ENCODE measurements at regions not wholly inside any gene's neighbourhood (a gene's known extent, or its start where the extent isn't known, plus 50 kb on each side); places are given as distances from the start of the nearest gene placed in this dataset.
"Not testable (repeated sequence)": the region's sequence is repeated elsewhere in the genome, so short reads cannot be mapped to it uniquely, and the experiment has no call there.

- no peak overlapping the region for H3K4me3 ChIP-seq (IDR thresholded peaks at IDR 0.05; ENCODE audit: insufficient read depth, low read depth, low read length)
- H3K27me3 ChIP-seq (ENCODE audit: insufficient read depth, low read depth) = no peaks in the 10 kb centered on the region
- H3K36me3 ChIP-seq (ENCODE audit: insufficient read depth) = no peaks in the 10 kb centered on the region
- no peak overlapping the region for H3K4me2 ChIP-seq
- H3K79me2 ChIP-seq (ENCODE audit: insufficient read depth, low read depth) = no peaks in the 10 kb centered on the region
- no peak overlapping the region for H3K27ac ChIP-seq
- no peak overlapping the region for H3K9ac ChIP-seq
- no peaks in the 10 kb centered on the region for H4K20me1 ChIP-seq (ENCODE audit: insufficient read depth)
- no peak overlapping the region for H2AFZ ChIP-seq (ENCODE audit: low read depth)
- H3K4me1 ChIP-seq (ENCODE audit: low read depth, poor library complexity, severe bottlenecking) = no peaks in the 10 kb centered on the region
- TF ChIP-seq CTCF (conservative IDR thresholded peaks at IDR 0.05; ENCODE audit: low read depth, low read length) = no peak
These were observed 138.4 kb upstream of the CDKN3 start for GRCh38 chr14:54258382-54258781.

- H3K9ac ChIP-seq = no peak overlapping the region
- no peaks in the 10 kb centered on the region for H3K27me3 ChIP-seq (ENCODE audit: insufficient read depth, low read depth)
- TF ChIP-seq CTCF (conservative IDR thresholded peaks at IDR 0.05; ENCODE audit: low read depth, low read length) = no peak
- no peak overlapping the region for H3K27ac ChIP-seq
- H4K20me1 ChIP-seq (ENCODE audit: insufficient read depth) = no peaks in the 10 kb centered on the region
- no peak overlapping the region for H3K4me2 ChIP-seq
- H3K79me2 ChIP-seq (ENCODE audit: insufficient read depth, low read depth) = no peaks in the 10 kb centered on the region
- H3K4me1 ChIP-seq (ENCODE audit: low read depth, poor library complexity, severe bottlenecking) = no peaks in the 10 kb centered on the region
- no peaks in the 10 kb centered on the region for H3K36me3 ChIP-seq (ENCODE audit: insufficient read depth)
- H2AFZ ChIP-seq (ENCODE audit: low read depth) = no peak overlapping the region
- no peak overlapping the region for H3K4me3 ChIP-seq (IDR thresholded peaks at IDR 0.05; ENCODE audit: insufficient read depth, low read depth, low read length)
These were observed 137.0 kb upstream of the CDKN3 start for GRCh38 chr14:54259821-54260220.

GRCh38 chr14:54261283-54261682, 135.5 kb upstream of the CDKN3 start:
- Histone ChIP-seq H3K36me3 (ENCODE audit: insufficient read depth) (no peaks in the 10 kb centered on the region), H3K4me3 (IDR thresholded peaks at IDR 0.05; ENCODE audit: insufficient read depth, low read depth, low read length) (no peak overlapping the region), H3K4me1 (ENCODE audit: low read depth, poor library complexity, severe bottlenecking) (no peaks in the 10 kb centered on the region), H3K4me2 (no peak overlapping the region), H3K27me3 (ENCODE audit: insufficient read depth, low read depth) (no peaks in the 10 kb centered on the region), H3K27ac (no peak overlapping the region), H2AFZ (ENCODE audit: low read depth) (no peak overlapping the region), H3K9ac (no peak overlapping the region), H4K20me1 (ENCODE audit: insufficient read depth) (no peaks in the 10 kb centered on the region), H3K79me2 (ENCODE audit: insufficient read depth, low read depth) (no peaks in the 10 kb centered on the region)
- no peak for TF ChIP-seq CTCF (conservative IDR thresholded peaks at IDR 0.05; ENCODE audit: low read depth, low read length)

GRCh38 chr14:54266616-54267015, 130.2 kb upstream of the CDKN3 start:
- H2AFZ ChIP-seq (ENCODE audit: low read depth) = not testable (repeated sequence)

GRCh38 chr14:54267172-54267571, 129.6 kb upstream of the CDKN3 start:
- H3K79me2 ChIP-seq (ENCODE audit: insufficient read depth, low read depth) = no peaks in the 10 kb centered on the region
- H3K27ac ChIP-seq = peak overlapping the region; percentile 34; the same call in 1 of the 2 replicates
- H4K20me1 ChIP-seq (ENCODE audit: insufficient read depth) = no peaks in the 10 kb centered on the region
- peaks cover 17% of the 10 kb centered on the region for H3K4me1 ChIP-seq (ENCODE audit: low read depth, poor library complexity, severe bottlenecking)
- no peaks in the 10 kb centered on the region for H3K36me3 ChIP-seq (ENCODE audit: insufficient read depth)
- peak overlapping the region; percentile 21; the same call in 1 of the 2 replicates for H3K4me2 ChIP-seq
- no peak overlapping the region for H3K9ac ChIP-seq
- no peak overlapping the region for H2AFZ ChIP-seq (ENCODE audit: low read depth)
- H3K4me3 ChIP-seq (IDR thresholded peaks at IDR 0.05; ENCODE audit: insufficient read depth, low read depth, low read length) = no peak overlapping the region
- TF ChIP-seq CTCF (conservative IDR thresholded peaks at IDR 0.05; ENCODE audit: low read depth, low read length) = no peak
- H3K27me3 ChIP-seq (ENCODE audit: insufficient read depth, low read depth) = no peaks in the 10 kb centered on the region

More at GRCh38 chr14:54266616-54267015, 130.2 kb upstream of the CDKN3 start:
- H3K27ac ChIP-seq; H3K27me3 ChIP-seq (ENCODE audit: insufficient read depth, low read depth); H4K20me1 ChIP-seq (ENCODE audit: insufficient read depth); H3K79me2 ChIP-seq (ENCODE audit: insufficient read depth, low read depth); H3K36me3 ChIP-seq (ENCODE audit: insufficient read depth); H3K4me3 ChIP-seq (IDR thresholded peaks at IDR 0.05; ENCODE audit: insufficient read depth, low read depth, low read length); H3K4me2 ChIP-seq; H3K9ac ChIP-seq: not testable (repeated sequence)
- peaks cover 17% of the 10 kb centered on the region for H3K4me1 ChIP-seq (ENCODE audit: low read depth, poor library complexity, severe bottlenecking)

Measured in KMS-11 (cell line).